ENCODE measurements at regions not wholly inside any gene's neighbourhood (a gene's known extent, or its start where the extent isn't known, plus 50 kb on each side); places are given as distances from the start of the nearest gene placed in this dataset.

GRCh38 chrX:113741744-113742143, 842.1 kb upstream of the HTR2C start:
- Histone ChIP-seq H3K4me3 (no peak overlapping the region), H3K27ac (no peak overlapping the region), H3K27me3 (no peaks in the 10 kb centered on the region), H3K36me3 (no peaks in the 10 kb centered on the region), H3K4me1 (no peaks in the 10 kb centered on the region), H3K9me3 (no peaks in the 10 kb centered on the region)
- in situ Hi-C loops (cut with MboI; ENCODE audit: low pct_ligation_motif_present in 1 of 4, low pct_unique_long_range_greater_than_20kb in 1 of 4, low sequenced_read_pairs in 3 of 4), result no loop called here
- intact Hi-C loops (cut with DNase I; ENCODE audit: low total_unique reads), result no loop called here
- whole genome bisulfite sequencing, 2 donors (ENCODE audit: low coverage in 1 of 2), result 52% methylated on average over 2 of the region's 2 CpGs; no CpG with 5 or more reads in 1 of the 2 donors
- TF ChIP-seq EP300 (IDR thresholded peaks at IDR 0.05; ENCODE audit: low read depth) (no peak), POLR2A (IDR thresholded peaks at IDR 0.05) (no peak), POLR2AphosphoS5 (IDR thresholded peaks at IDR 0.05) (no peak)
- TF ChIP-seq, protein P1, sequence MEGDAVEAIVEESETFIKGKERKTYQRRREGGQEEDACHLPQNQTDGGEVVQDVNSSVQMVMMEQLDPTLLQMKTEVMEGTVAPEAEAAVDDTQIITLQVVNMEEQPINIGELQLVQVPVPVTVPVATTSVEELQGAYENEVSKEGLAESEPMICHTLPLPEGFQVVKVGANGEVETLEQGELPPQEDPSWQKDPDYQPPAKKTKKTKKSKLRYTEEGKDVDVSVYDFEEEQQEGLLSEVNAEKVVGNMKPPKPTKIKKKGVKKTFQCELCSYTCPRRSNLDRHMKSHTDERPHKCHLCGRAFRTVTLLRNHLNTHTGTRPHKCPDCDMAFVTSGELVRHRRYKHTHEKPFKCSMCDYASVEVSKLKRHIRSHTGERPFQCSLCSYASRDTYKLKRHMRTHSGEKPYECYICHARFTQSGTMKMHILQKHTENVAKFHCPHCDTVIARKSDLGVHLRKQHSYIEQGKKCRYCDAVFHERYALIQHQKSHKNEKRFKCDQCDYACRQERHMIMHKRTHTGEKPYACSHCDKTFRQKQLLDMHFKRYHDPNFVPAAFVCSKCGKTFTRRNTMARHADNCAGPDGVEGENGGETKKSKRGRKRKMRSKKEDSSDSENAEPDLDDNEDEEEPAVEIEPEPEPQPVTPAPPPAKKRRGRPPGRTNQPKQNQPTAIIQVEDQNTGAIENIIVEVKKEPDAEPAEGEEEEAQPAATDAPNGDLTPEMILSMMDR (IDR thresholded peaks at IDR 0.05), result no peak
- no peak for DNase-seq

- no peak for TF ChIP-seq EP300 (IDR thresholded peaks at IDR 0.05; ENCODE audit: low read depth)
- TF ChIP-seq, protein P1 (IDR thresholded peaks at IDR 0.05), result no peak
- no peak for TF ChIP-seq POLR2A (IDR thresholded peaks at IDR 0.05)
- TF ChIP-seq POLR2AphosphoS5 (IDR thresholded peaks at IDR 0.05), result no peak
- Histone ChIP-seq H3K27me3 (no peaks in the 10 kb centered on the region), H3K9me3 (no peaks in the 10 kb centered on the region), H3K4me3 (no peak overlapping the region), H3K27ac (no peak overlapping the region), H3K4me1 (no peaks in the 10 kb centered on the region), H3K36me3 (no peaks in the 10 kb centered on the region)
- 67% methylated on average over 2 of the region's 2 CpGs; no CpG with 5 or more reads in 1 of the 2 donors for WGBS, 2 donors (ENCODE audit: low coverage in 1 of 2)
- intact Hi-C loops (cut with DNase I; ENCODE audit: low total_unique reads) (no loop called here), in situ Hi-C loops (cut with MboI; ENCODE audit: low pct_ligation_motif_present in 1 of 4, low pct_unique_long_range_greater_than_20kb in 1 of 4, low sequenced_read_pairs in 3 of 4) (no loop called here)
- no peak for DNase-seq
Observed at GRCh38 chrX:113728937-113729336, 854.9 kb upstream of the HTR2C start.

DNA sequence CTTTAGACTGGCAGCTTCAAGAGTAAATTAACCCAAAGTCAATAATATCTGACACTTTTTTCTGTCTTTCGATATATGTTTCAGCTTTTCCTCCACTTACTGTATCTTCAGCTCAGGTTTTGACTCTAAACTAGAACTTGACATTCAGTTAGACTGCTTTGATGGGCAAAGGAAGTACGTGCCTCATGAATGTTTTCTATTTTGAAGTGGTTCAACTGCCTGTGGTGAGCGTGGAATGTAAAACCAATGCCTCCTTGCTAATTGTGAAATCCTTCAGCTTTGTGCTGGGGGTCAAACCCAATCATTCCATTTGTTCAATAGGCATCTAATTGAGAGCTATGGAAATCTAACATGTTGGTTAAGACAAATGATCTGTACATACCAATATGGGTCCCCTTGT, 857.0 kb upstream of the HTR2C start:
- H3K4me3 ChIP-seq, result no peak overlapping the region
- no peaks in the 10 kb centered on the region for H3K4me1 ChIP-seq
- in situ Hi-C loops (cut with MboI; ENCODE audit: low pct_ligation_motif_present in 1 of 4, low pct_unique_long_range_greater_than_20kb in 1 of 4, low sequenced_read_pairs in 3 of 4) (no loop called here), intact Hi-C loops (cut with DNase I; ENCODE audit: low total_unique reads) (no loop called here)
- TF ChIP-seq POLR2AphosphoS5 (IDR thresholded peaks at IDR 0.05) (no peak), EP300 (IDR thresholded peaks at IDR 0.05; ENCODE audit: low read depth) (no peak), POLR2A (IDR thresholded peaks at IDR 0.05) (no peak)
- TF ChIP-seq, protein P1 (IDR thresholded peaks at IDR 0.05), result no peak
- DNase-seq, result no peak
- WGBS, 2 donors (ENCODE audit: low coverage in 1 of 2), result 73% methylated on average over 3 of the region's 3 CpGs; no CpG with 5 or more reads in 1 of the 2 donors
- no peaks in the 10 kb centered on the region for H3K36me3 ChIP-seq
- H3K9me3 ChIP-seq, result no peaks in the 10 kb centered on the region
- H3K27ac ChIP-seq, result no peak overlapping the region
- H3K27me3 ChIP-seq, result no peaks in the 10 kb centered on the region

- Histone ChIP-seq H3K27me3 (no peaks in the 10 kb centered on the region), H3K27ac (no peak overlapping the region), H3K9me3 (no peaks in the 10 kb centered on the region), H3K36me3 (no peaks in the 10 kb centered on the region), H3K4me3 (no peak overlapping the region), H3K4me1 (no peaks in the 10 kb centered on the region)
- in situ Hi-C loops (cut with MboI; ENCODE audit: low pct_ligation_motif_present in 1 of 4, low pct_unique_long_range_greater_than_20kb in 1 of 4, low sequenced_read_pairs in 3 of 4) (no loop called here), intact Hi-C loops (cut with DNase I; ENCODE audit: low total_unique reads) (no loop called here)
- 73 to 83% methylated on average over 1 to 4 of the region's 4 CpGs for WGBS, 2 donors (ENCODE audit: low coverage in 1 of 2)
- TF ChIP-seq POLR2AphosphoS5 (IDR thresholded peaks at IDR 0.05), result no peak
- no peak for TF ChIP-seq EP300 (IDR thresholded peaks at IDR 0.05; ENCODE audit: low read depth)
- TF ChIP-seq, protein P1 (IDR thresholded peaks at IDR 0.05), result no peak
- no peak for TF ChIP-seq POLR2A (IDR thresholded peaks at IDR 0.05)
- no peak for DNase-seq
Observed at GRCh38 chrX:113726466-113726865, 857.4 kb upstream of the HTR2C start.
